ENCODE measurements at regions not wholly inside any gene's neighbourhood (a gene's known extent, or its start where the extent isn't known, plus 50 kb on each side); places are given as distances from the start of the nearest gene placed in this dataset.
A peak's percentile ranks its signal among the peaks of the same experiment; 100 is the strongest.

- TF ChIP-seq CTCF (IDR thresholded peaks at IDR 0.05; ENCODE audit: insufficient read depth, missing control alignments) = no peak
- DNase-seq (ENCODE audit: insufficient read length, low spot score) = no peak
- no peak for FAIRE-seq
Measured at GRCh38 chr13:73419186-73419585, 360.4 kb downstream of the KLF5 start.

DNA sequence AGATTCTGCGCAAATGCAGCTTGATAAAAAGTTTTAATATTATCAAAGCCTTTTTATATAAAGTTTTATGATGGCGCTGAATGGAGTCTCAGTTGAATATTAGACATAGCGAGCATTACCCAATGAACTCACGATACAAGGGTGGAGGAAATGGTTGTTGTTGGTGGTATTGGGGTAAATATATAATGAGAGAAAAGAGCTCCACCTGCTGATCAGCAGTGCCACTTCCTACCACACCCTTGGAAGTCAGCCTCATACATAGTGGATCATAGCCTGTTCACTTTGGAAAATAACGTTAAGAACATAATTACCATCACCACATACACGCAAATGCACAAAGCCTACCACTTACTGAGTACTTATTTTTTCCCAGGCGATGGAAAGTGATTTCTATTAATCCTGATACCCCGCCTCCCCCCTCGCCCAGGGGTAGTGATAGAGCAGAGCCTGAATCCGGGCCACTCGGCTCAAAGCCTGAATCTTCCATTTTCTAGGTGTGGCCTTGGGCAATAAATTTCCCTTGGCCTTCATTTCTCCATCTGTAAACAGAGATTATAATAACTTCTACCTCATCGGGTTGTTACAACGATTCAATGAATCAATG, 358.3 kb downstream of the KLF5 start:
- FAIRE-seq (peak; percentile 55), DNase-seq (ENCODE audit: insufficient read length, low spot score) (peak; percentile 38)
- peak; percentile 49 for TF ChIP-seq CTCF (IDR thresholded peaks at IDR 0.05; ENCODE audit: insufficient read depth, missing control alignments)

DNA sequence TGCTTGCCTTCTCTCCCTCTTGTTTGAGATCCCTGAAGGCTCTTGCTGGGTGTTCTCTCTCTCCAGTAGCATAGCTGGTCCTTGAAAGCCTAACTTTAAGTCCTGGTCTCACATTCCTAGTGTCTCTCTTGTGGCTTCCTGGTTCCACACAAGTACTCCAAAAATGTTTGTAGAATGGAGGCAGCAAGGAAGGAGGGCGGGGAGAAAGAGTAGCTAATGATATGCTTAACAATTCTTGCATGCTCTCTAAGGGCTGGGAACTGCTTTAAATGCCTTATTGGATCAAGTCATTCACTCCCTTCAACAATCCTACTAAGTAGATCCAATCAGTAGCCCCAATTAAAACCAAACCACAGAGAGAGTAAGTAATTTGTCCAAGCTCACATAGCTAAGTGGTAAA, 357.3 kb downstream of the KLF5 start:
- no peak for FAIRE-seq
- DNase-seq (ENCODE audit: insufficient read length, low spot score) = no peak
- no peak for TF ChIP-seq CTCF (IDR thresholded peaks at IDR 0.05; ENCODE audit: insufficient read depth, missing control alignments)

DNA sequence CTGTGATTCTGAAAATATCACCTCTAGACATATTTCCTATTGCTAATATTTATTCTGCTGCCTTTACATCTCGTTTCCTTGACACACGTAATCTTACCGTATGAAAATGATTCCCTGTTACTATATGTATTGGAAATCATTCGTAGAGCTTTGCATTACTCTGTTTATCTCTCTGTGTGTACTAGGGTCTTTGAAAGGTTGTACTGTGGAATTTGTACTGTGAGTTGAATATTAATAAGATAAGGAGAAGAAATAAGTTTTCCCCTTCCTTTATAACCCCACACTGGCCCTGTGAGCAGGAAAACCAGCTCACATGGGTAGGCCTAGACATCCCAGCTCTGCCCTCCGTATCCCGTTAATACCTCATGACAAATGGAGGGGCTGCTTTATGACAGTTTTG, 354.9 kb downstream of the KLF5 start:
- no peak for FAIRE-seq

DNA sequence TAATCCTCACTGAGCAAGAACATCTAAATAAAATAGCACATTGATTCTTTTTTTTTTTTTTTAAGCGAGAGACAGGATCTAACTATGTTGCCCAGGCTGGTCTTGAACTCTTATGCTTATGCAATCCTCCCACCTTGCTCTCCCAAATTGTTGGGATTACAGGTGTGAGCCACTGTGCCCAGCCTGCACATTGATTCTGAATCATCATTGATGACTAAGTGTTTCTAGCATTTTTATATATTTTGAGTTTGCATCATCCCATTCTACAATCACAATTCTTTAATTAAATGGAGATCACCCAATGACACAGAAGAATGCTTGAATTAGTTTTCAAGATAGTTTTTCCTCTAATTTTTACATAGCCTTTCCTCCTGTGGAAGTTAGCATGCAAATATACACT, 354.1 kb downstream of the KLF5 start:
- TF ChIP-seq CTCF (IDR thresholded peaks at IDR 0.05; ENCODE audit: insufficient read depth, missing control alignments) = no peak
- FAIRE-seq = no peak
- DNase-seq (ENCODE audit: insufficient read length, low spot score) = no peak

More for the DNA sequence above, 354.9 kb downstream of the KLF5 start:
- DNase-seq (ENCODE audit: insufficient read length, low spot score) = no peak
- TF ChIP-seq CTCF (IDR thresholded peaks at IDR 0.05; ENCODE audit: insufficient read depth, missing control alignments) = no peak

GRCh38 chr13:73411067-73411809, 352.4 kb downstream of the KLF5 start:
- no peak for FAIRE-seq
- TF ChIP-seq CTCF (IDR thresholded peaks at IDR 0.05; ENCODE audit: insufficient read depth, missing control alignments) = no peak
- no peak for DNase-seq (ENCODE audit: insufficient read length, low spot score)

- no peak for FAIRE-seq
- no peak for DNase-seq (ENCODE audit: insufficient read length, low spot score)
- TF ChIP-seq CTCF (IDR thresholded peaks at IDR 0.05; ENCODE audit: insufficient read depth, missing control alignments) = no peak
Measured at GRCh38 chr13:73406454-73406853, 347.6 kb downstream of the KLF5 start.

All from D721Med (cell line).